GM23338 (cell line): ENCODE measurements at regions not wholly inside any gene's neighbourhood (a gene's known extent, or its start where the extent isn't known, plus 50 kb on each side); places are given as distances from the start of the nearest gene placed in this dataset.

ENCODE experiments used
- ATAC-seq: fragments of 200-7000 bp; cut with Tn5 transposase; 3 replicates; pipeline ENCODE4 v1.9.1; 2020
- DNase-seq: peaks from one replicate; pipeline ENCODE4 v3.0.0-alpha.2; 2015; ENCODE audit warnings: low spot score
- H2AFZ ChIP-seq: fragments of 200-600 bp; sonication (generic); 2 replicates; pipeline ENCODE4 v1.8.0; 2016; ENCODE audit warnings: antibody characterized with exemption, mild to moderate bottlenecking, moderate library complexity
- H3F3A ChIP-seq: fragments of 200-600 bp; sonication (generic); replicated peaks from 2 replicates; pipeline ENCODE4 v1.8.0; 2017; ENCODE audit warnings: antibody characterized with exemption, mixed run types, low read depth
- H3K27ac ChIP-seq: fragments of 200-600 bp; sonication (generic); 2 replicates; pipeline ENCODE4 v1.6.1; 2016; ENCODE audit warnings: low read depth
- H3K27me3 ChIP-seq: fragments of 200-600 bp; sonication (generic); 2 replicates; pipeline ENCODE4 v1.8.0; 2016; ENCODE audit warnings: mild to moderate bottlenecking, mixed run types, moderate library complexity; ENCODE audit not compliant: insufficient read depth
- H3K36me3 ChIP-seq: fragments of 200-600 bp; sonication (generic); 2 replicates; pipeline ENCODE4 v1.8.0; 2016; ENCODE audit warnings: mild to moderate bottlenecking; ENCODE audit not compliant: insufficient read depth
- H3K4me1 ChIP-seq: fragments of 200-600 bp; sonication (generic); 2 replicates; pipeline ENCODE4 v1.8.0; 2016; ENCODE audit warnings: mild to moderate bottlenecking, moderate library complexity; ENCODE audit not compliant: insufficient read depth
- H3K4me2 ChIP-seq: fragments of 200-600 bp; sonication (generic); 2 replicates; pipeline ENCODE4 v1.7.1; 2017; ENCODE audit warnings: mixed run types
- H3K4me3 ChIP-seq: fragments of 200-600 bp; sonication (generic); 2 replicates; pipeline ENCODE4 v1.6.1; 2016; ENCODE audit warnings: mixed run types
- H3K79me2 ChIP-seq: fragments of 200-600 bp; sonication (generic); replicated peaks from 2 replicates; pipeline ENCODE4 v1.8.0; 2017; ENCODE audit warnings: mild to moderate bottlenecking; ENCODE audit not compliant: insufficient read depth
- H3K9me2 ChIP-seq: fragments of 200-600 bp; sonication (generic); 2 replicates; pipeline ENCODE4 v1.8.0; 2017; ENCODE audit not compliant: insufficient read depth
- H4K20me1 ChIP-seq: fragments of 200-600 bp; sonication (generic); replicated peaks from 2 replicates; pipeline ENCODE4 v1.8.0; 2017; ENCODE audit warnings: mild to moderate bottlenecking; ENCODE audit not compliant: insufficient read depth
- H3K27ac Mint-ChIP-seq: 2 replicates; pipeline ENCODE4 v1.8.0; 2020; ENCODE audit warnings: inconsistent platforms, mild to moderate bottlenecking, moderate library complexity, mixed read lengths
- H3K27me3 Mint-ChIP-seq: 3 replicates; pipeline ENCODE4 v1.8.0; 2022; ENCODE audit warnings: low read depth, mild to moderate bottlenecking, moderate library complexity, mixed read lengths, inconsistent platforms; ENCODE audit not compliant: insufficient read depth, poor library complexity
- H3K36me3 Mint-ChIP-seq: 3 replicates; pipeline ENCODE4 v1.8.0; 2021; ENCODE audit warnings: low read depth, mild to moderate bottlenecking, inconsistent platforms, moderate library complexity, mixed read lengths
- H3K4me1 Mint-ChIP-seq: 3 replicates; pipeline ENCODE4 v1.8.0; 2020; ENCODE audit warnings: mild to moderate bottlenecking, inconsistent platforms, mixed read lengths
- H3K4me3 Mint-ChIP-seq: 3 replicates; pipeline ENCODE4 v1.8.0; 2021; ENCODE audit warnings: moderate library complexity, mild to moderate bottlenecking, inconsistent platforms, mixed read lengths
- H3K9me3 Mint-ChIP-seq: 3 replicates; pipeline ENCODE4 v1.8.0; 2020; ENCODE audit warnings: moderate library complexity, mild to moderate bottlenecking, inconsistent platforms, mixed read lengths
- CREB1 ChIP-seq: fragments of 250-450 bp; sonication (Bioruptor Pico); IDR thresholded peaks from 2 replicates; pipeline ENCODE4 v1.5.0; 2020; ENCODE audit warnings: low read depth, mild to moderate bottlenecking, moderate library complexity
- CTCF ChIP-seq, 2 experiments: fragments of 200-600 bp in 1 of 2; sonication (generic) in 1 of 2; conservative IDR thresholded peaks; 2 replicates each; pipeline versions ENCODE4 v1.5.1 to v1.6.1; 2016 to 2017; ENCODE audit warnings: antibody characterized with exemption in 2 of 2, low read depth in 2 of 2, mild to moderate bottlenecking in 2 of 2, moderate library complexity in 1 of 2
- ETS1 ChIP-seq: IDR thresholded peaks from 2 replicates; pipeline ENCODE4 v1.6.1; 2016; ENCODE audit warnings: antibody characterized with exemption
- EZH2 ChIP-seq: fragments of 200-600 bp; sonication (generic); IDR thresholded peaks from one replicate; pipeline ENCODE4 v1.8.0; 2017; ENCODE audit warnings: antibody characterized with exemption, mild to moderate bottlenecking, low read depth; ENCODE audit not compliant: unreplicated experiment
- EZH2phosphoT487 ChIP-seq: fragments of 200-600 bp; sonication (generic); IDR thresholded peaks from one replicate; pipeline ENCODE4 v1.8.1; 2018; ENCODE audit warnings: antibody characterized with exemption; ENCODE audit not compliant: unreplicated experiment
- JUNB ChIP-seq: IDR thresholded peaks from one replicate; pipeline ENCODE4 v1.6.1; 2016; ENCODE audit warnings: antibody characterized with exemption; ENCODE audit not compliant: unreplicated experiment
- NANOG ChIP-seq: IDR thresholded peaks from 2 replicates; pipeline ENCODE4 v1.6.1; 2016; ENCODE audit warnings: antibody characterized with exemption, borderline replicate concordance
- POLR2AphosphoS5 ChIP-seq: IDR thresholded peaks from 2 replicates; pipeline ENCODE4 v1.6.1; 2016; ENCODE audit warnings: antibody characterized with exemption, low read depth
- REST ChIP-seq: IDR thresholded peaks from one replicate; pipeline ENCODE4 v1.6.1; 2018; ENCODE audit warnings: antibody characterized with exemption; ENCODE audit not compliant: unreplicated experiment
- STAT1 ChIP-seq: IDR thresholded peaks from one replicate; pipeline ENCODE4 v1.6.1; 2016; ENCODE audit warnings: antibody characterized with exemption; ENCODE audit not compliant: unreplicated experiment
- ZNF114 ChIP-seq: fragments of 250-450 bp; sonication (Bioruptor Pico); IDR thresholded peaks from 2 replicates; pipeline ENCODE4 v1.5.0; 2020; ENCODE audit warnings: mild to moderate bottlenecking, moderate library complexity
- ZNF331 ChIP-seq: fragments of 250-450 bp; sonication (Bioruptor Pico); IDR thresholded peaks from 2 replicates; pipeline ENCODE4 v1.5.0; 2020; ENCODE audit warnings: low read depth, mild to moderate bottlenecking, moderate library complexity
- ZNF462 ChIP-seq: fragments of 250-450 bp; sonication (Bioruptor Pico); IDR thresholded peaks from 2 replicates; pipeline ENCODE4 v1.5.0; 2020; ENCODE audit warnings: mild to moderate bottlenecking, moderate library complexity

- TF ChIP-seq ETS1 (no peak), ZNF331 (no peak), STAT1 (no peak), CREB1 (CRISPR knock-in tag) (no peak), ZNF114 (no peak), EZH2 (no peak), ZNF462 (CRISPR knock-in tag) (no peak), POLR2AphosphoS5 (no peak), JUNB (no peak), REST (no peak), NANOG (no peak), EZH2phosphoT487 (no peak), CTCF (conservative IDR thresholded peaks at IDR 0.05; ENCODE audit: low read depth in 2 of 2) (no peak)
- H3K4me3 Mint-ChIP-seq: no peak overlapping the region
- peaks cover 2% of the 10 kb centered on the region for H3K27me3 Mint-ChIP-seq
- no peaks in the 10 kb centered on the region for H3K9me3 Mint-ChIP-seq
- no peak for ATAC-seq
- H3K36me3 Mint-ChIP-seq: no peaks in the 10 kb centered on the region
- Histone ChIP-seq H3K4me3 (no peak overlapping the region), H4K20me1 (no peaks in the 10 kb centered on the region), H3K4me2 (no peak overlapping the region), H3K79me2 (no peaks in the 10 kb centered on the region), H2AFZ (no peak overlapping the region), H3K36me3 (no peaks in the 10 kb centered on the region), H3K27ac (no peak overlapping the region), H3K4me1 (no peaks in the 10 kb centered on the region), H3K9me2 (peaks cover 6% of the 10 kb centered on the region; the same call in 1 of the 2 replicates), H3K27me3 (no peaks in the 10 kb centered on the region), H3F3A (no peaks in the 10 kb centered on the region)
- no peak overlapping the region for H3K27ac Mint-ChIP-seq
- DNase-seq: no peak
- peaks cover 11% of the 10 kb centered on the region for H3K4me1 Mint-ChIP-seq
Observed at GRCh38 chr3:101141135-101141534, 147.9 kb upstream of the ABI3BP start.
